ENCODE measurements at regions not wholly inside any gene's neighbourhood (a gene's known extent, or its start where the extent isn't known, plus 50 kb on each side); places are given as distances from the start of the nearest gene placed in this dataset.

GRCh38 chr7:25930492-25931048 lies 221.4 kb upstream of the NFE2L3 start:
- Histone ChIP-seq H3K9me3 (no peaks in the 10 kb centered on the region), H3K36me3 (no peaks in the 10 kb centered on the region), H3K27me3 (no peaks in the 10 kb centered on the region), H3K4me1 (peaks cover 0 to 4% (median 0%) of the 10 kb centered on the region in 3 donors), H3K27ac (no peak overlapping the region), H3K4me3 (no peak overlapping the region)
- FAIRE-seq (no peak), DNase-seq (no peak), ATAC-seq (no peak)
- 94 to 98% methylated on average over 5 of the region's 5 CpGs for WGBS, 2 donors
- TF ChIP-seq CTCF (IDR thresholded peaks at IDR 0.05): no peak
- intact Hi-C loops (cut with DNase I): no loop called here

GRCh38 chr7:25931156-25931555 lies 220.8 kb upstream of the NFE2L3 start:
- H3K4me3 ChIP-seq: no peak overlapping the region
- no peak overlapping the region for H3K27ac ChIP-seq
- H3K9me3 ChIP-seq: no peaks in the 10 kb centered on the region
- H3K4me1 ChIP-seq: peaks cover 0 to 1% (median 0%) of the 10 kb centered on the region in 3 donors
- FAIRE-seq (no peak), ATAC-seq (no peak), DNase-seq (no peak)
- intact Hi-C loops (cut with DNase I): no loop called here
- H3K27me3 ChIP-seq: no peaks in the 10 kb centered on the region
- no peak for TF ChIP-seq CTCF (IDR thresholded peaks at IDR 0.05)
- no peaks in the 10 kb centered on the region for H3K36me3 ChIP-seq
- WGBS, 2 donors: 77 to 84% methylated on average over 1 of the region's 1 CpG

- intact Hi-C loops (cut with DNase I): no loop called here
- no peak for ATAC-seq
- no peak overlapping the region for H3K4me3 ChIP-seq
- TF ChIP-seq CTCF (IDR thresholded peaks at IDR 0.05): no peak
- no peaks in the 10 kb centered on the region for H3K36me3 ChIP-seq
- no peak for DNase-seq
- no peak overlapping the region for H3K27ac ChIP-seq
- no peaks in the 10 kb centered on the region for H3K9me3 ChIP-seq
- 96 to 98% methylated on average over 1 of the region's 1 CpG for WGBS, 2 donors
- no peaks in the 10 kb centered on the region for H3K4me1 ChIP-seq
- no peak for FAIRE-seq
- H3K27me3 ChIP-seq: no peaks in the 10 kb centered on the region
Observed at GRCh38 chr7:25933921-25934320, 218.1 kb upstream of the NFE2L3 start.

GRCh38 chr7:25940086-25940906 lies 211.7 kb upstream of the NFE2L3 start:
- 64 to 66% methylated on average over 8 of the region's 8 CpGs for WGBS, 2 donors
- no peak for TF ChIP-seq CTCF (IDR thresholded peaks at IDR 0.05)
- peak overlapping the region in 1 of 4 donors; percentile 17 for H3K4me3 ChIP-seq
- no peaks in the 10 kb centered on the region for H3K9me3 ChIP-seq
- no peaks in the 10 kb centered on the region for H3K27me3 ChIP-seq
- FAIRE-seq (no peak), ATAC-seq (no peak), DNase-seq (no peak)
- H3K4me1 ChIP-seq: peaks cover 0 to 8% (median 0%) of the 10 kb centered on the region in 3 donors
- H3K27ac ChIP-seq: peak overlapping the region in 2 of 4 donors; percentile 60 to 80
- intact Hi-C loops (cut with DNase I): no loop called here
- H3K36me3 ChIP-seq: no peaks in the 10 kb centered on the region
